HL-60 (cell line): ENCODE measurements at regions not wholly inside any gene's neighbourhood (a gene's known extent, or its start where the extent isn't known, plus 50 kb on each side); places are given as distances from the start of the nearest gene placed in this dataset.

Experiments used
- DNase-seq, 2 experiments: peaks; one replicate each; pipeline ENCODE4 v3.0.0-alpha.2; 2010 to 2020; ENCODE audit warnings: low read depth in 1 of 2, low spot score in 1 of 2
- H3K27ac ChIP-seq: fragments of 250-450 bp; sonication (Bioruptor Pico); replicated peaks from 2 replicates; pipeline ENCODE4 v1.5.1; 2020; ENCODE audit warnings: mild to moderate bottlenecking, moderate library complexity
- H3K27me3 ChIP-seq: fragments of 250-450 bp; sonication (Bioruptor Pico); 2 replicates; pipeline ENCODE4 v1.5.1; 2021; ENCODE audit warnings: mild to moderate bottlenecking, moderate library complexity; ENCODE audit not compliant: insufficient read depth, poor library complexity, severe bottlenecking
- H3K4me3 ChIP-seq: replicated peaks from 2 replicates; pipeline ENCODE4 v1.5.1; 2011; ENCODE audit warnings: mild to moderate bottlenecking, control low read depth, low read length; ENCODE audit not compliant: insufficient read depth
- CTCF ChIP-seq: IDR thresholded peaks from one replicate; pipeline ENCODE4 v1.5.1; 2011; ENCODE audit warnings: low read length, control low read depth, inconsistent platforms; ENCODE audit not compliant: insufficient read depth
- GABPA ChIP-seq: IDR thresholded peaks from 2 replicates; pipeline ENCODE4 v1.6.1; 2012; ENCODE audit warnings: low read depth
- POLR2AphosphoS5 ChIP-seq: IDR thresholded peaks from 2 replicates; pipeline ENCODE4 v1.6.1; 2012; ENCODE audit warnings: low read depth
- SPI1 ChIP-seq: IDR thresholded peaks from 2 replicates; pipeline ENCODE4 v1.6.1; 2012; ENCODE audit warnings: low read depth, mild to moderate bottlenecking, borderline replicate concordance
- TF ChIP-seq, protein P1 (sequence below): IDR thresholded peaks from 2 replicates; pipeline ENCODE4 v1.6.1; 2012; ENCODE audit warnings: low read depth; ENCODE audit not compliant: insufficient replicate concordance

GRCh38 chr16:50859628-50860360 is 117.9 kb downstream of the CYLD start:
- Histone ChIP-seq H3K4me3 (no peak overlapping the region), H3K27ac (no peak overlapping the region), H3K27me3 (no peaks in the 10 kb centered on the region)
- TF ChIP-seq POLR2AphosphoS5 = no peak
- no peak for TF ChIP-seq SPI1
- no peak for TF ChIP-seq CTCF
- TF ChIP-seq GABPA = no peak
- TF ChIP-seq, protein P1, sequence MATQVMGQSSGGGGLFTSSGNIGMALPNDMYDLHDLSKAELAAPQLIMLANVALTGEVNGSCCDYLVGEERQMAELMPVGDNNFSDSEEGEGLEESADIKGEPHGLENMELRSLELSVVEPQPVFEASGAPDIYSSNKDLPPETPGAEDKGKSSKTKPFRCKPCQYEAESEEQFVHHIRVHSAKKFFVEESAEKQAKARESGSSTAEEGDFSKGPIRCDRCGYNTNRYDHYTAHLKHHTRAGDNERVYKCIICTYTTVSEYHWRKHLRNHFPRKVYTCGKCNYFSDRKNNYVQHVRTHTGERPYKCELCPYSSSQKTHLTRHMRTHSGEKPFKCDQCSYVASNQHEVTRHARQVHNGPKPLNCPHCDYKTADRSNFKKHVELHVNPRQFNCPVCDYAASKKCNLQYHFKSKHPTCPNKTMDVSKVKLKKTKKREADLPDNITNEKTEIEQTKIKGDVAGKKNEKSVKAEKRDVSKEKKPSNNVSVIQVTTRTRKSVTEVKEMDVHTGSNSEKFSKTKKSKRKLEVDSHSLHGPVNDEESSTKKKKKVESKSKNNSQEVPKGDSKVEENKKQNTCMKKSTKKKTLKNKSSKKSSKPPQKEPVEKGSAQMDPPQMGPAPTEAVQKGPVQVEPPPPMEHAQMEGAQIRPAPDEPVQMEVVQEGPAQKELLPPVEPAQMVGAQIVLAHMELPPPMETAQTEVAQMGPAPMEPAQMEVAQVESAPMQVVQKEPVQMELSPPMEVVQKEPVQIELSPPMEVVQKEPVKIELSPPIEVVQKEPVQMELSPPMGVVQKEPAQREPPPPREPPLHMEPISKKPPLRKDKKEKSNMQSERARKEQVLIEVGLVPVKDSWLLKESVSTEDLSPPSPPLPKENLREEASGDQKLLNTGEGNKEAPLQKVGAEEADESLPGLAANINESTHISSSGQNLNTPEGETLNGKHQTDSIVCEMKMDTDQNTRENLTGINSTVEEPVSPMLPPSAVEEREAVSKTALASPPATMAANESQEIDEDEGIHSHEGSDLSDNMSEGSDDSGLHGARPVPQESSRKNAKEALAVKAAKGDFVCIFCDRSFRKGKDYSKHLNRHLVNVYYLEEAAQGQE = no peak
- DNase-seq = no peak

GRCh38 chr16:50858877-50859627 is 117.2 kb downstream of the CYLD start:
- Histone ChIP-seq H3K27ac (no peak overlapping the region), H3K27me3 (no peaks in the 10 kb centered on the region), H3K4me3 (no peak overlapping the region)
- TF ChIP-seq SPI1 (no peak), GABPA (no peak), POLR2AphosphoS5 (no peak), CTCF (no peak)
- TF ChIP-seq, protein P1 = no peak
- DNase-seq = no peak

GRCh38 chr16:50858376-50858775 is 116.5 kb downstream of the CYLD start:
- no peaks in the 10 kb centered on the region for H3K27me3 ChIP-seq
- DNase-seq = no peak
- no peak for TF ChIP-seq SPI1
- TF ChIP-seq, protein P1 = no peak
- TF ChIP-seq POLR2AphosphoS5 = no peak
- no peak for TF ChIP-seq GABPA
- no peak for TF ChIP-seq CTCF
- H3K4me3 ChIP-seq = no peak overlapping the region
- H3K27ac ChIP-seq = no peak overlapping the region
